ENCODE measurements at regions not wholly inside any gene's neighbourhood (a gene's known extent, or its start where the extent isn't known, plus 50 kb on each side); places are given as distances from the start of the nearest gene placed in this dataset.
A peak's percentile ranks its signal among the peaks of the same experiment; 100 is the strongest.

GRCh38 chr12:42696406-42697149, 107.0 kb upstream of the PRICKLE1 start:
- DNase-seq, result peak; percentile 75

- no peak for DNase-seq
These were observed 106.0 kb upstream of the PRICKLE1 start for GRCh38 chr12:42695490-42695995.

- DNase-seq, result no peak
These were observed 103.2 kb upstream of the PRICKLE1 start for GRCh38 chr12:42692749-42693148.

GRCh38 chr12:42691991-42692557, 102.5 kb upstream of the PRICKLE1 start:
- no peak for DNase-seq

GRCh38 chr12:42690264-42690663, 100.7 kb upstream of the PRICKLE1 start:
- DNase-seq, result no peak

- DNase-seq, result no peak
These were observed 100.2 kb upstream of the PRICKLE1 start for GRCh38 chr12:42689699-42690098.

- DNase-seq, result no peak
These were observed 97.1 kb upstream of the PRICKLE1 start for GRCh38 chr12:42686514-42687172.

GRCh38 chr12:42684802-42685071, 95.2 kb upstream of the PRICKLE1 start:
- DNase-seq, result no peak

- no peak for DNase-seq
These were observed 94.6 kb upstream of the PRICKLE1 start for GRCh38 chr12:42683933-42684801.

- no peak for DNase-seq
These were observed 93.7 kb upstream of the PRICKLE1 start for GRCh38 chr12:42683266-42683665.

- no peak for DNase-seq
These were observed 89.9 kb upstream of the PRICKLE1 start for GRCh38 chr12:42679466-42679865.

- DNase-seq, result no peak
These were observed 87.9 kb upstream of the PRICKLE1 start for GRCh38 chr12:42677461-42677860.

GRCh38 chr12:42673535-42673934, 84.0 kb upstream of the PRICKLE1 start:
- no peak for DNase-seq

- no peak for DNase-seq
These were observed 81.2 kb upstream of the PRICKLE1 start for GRCh38 chr12:42670719-42671118.

GRCh38 chr12:42669553-42669952, 80.0 kb upstream of the PRICKLE1 start:
- DNase-seq, result no peak

GRCh38 chr12:42666671-42667243, 77.2 kb upstream of the PRICKLE1 start:
- DNase-seq, result no peak

GRCh38 chr12:42663621-42664020, 74.1 kb upstream of the PRICKLE1 start:
- DNase-seq, result no peak

GRCh38 chr12:42660968-42661937, 71.7 kb upstream of the PRICKLE1 start:
- DNase-seq, result no peak

GRCh38 chr12:42660117-42660516, 70.6 kb upstream of the PRICKLE1 start:
- no peak for DNase-seq

- DNase-seq, result no peak
These were observed 62.5 kb upstream of the PRICKLE1 start for GRCh38 chr12:42652048-42652447.

GRCh38 chr12:42648061-42648460, 58.5 kb upstream of the PRICKLE1 start:
- DNase-seq, result no peak
